ENCODE measurements at regions not wholly inside any gene's neighbourhood (a gene's known extent, or its start where the extent isn't known, plus 50 kb on each side); places are given as distances from the start of the nearest gene placed in this dataset.
"Not testable (repeated sequence)": the region's sequence is repeated elsewhere in the genome, so short reads cannot be mapped to it uniquely, and the experiment has no call there.

GRCh38 chr5:158233735-158234322 lies 374.9 kb upstream of the CLINT1 start:
- Mint-ChIP-seq H3K27me3 (no peaks in the 10 kb centered on the region), H3K4me1 (ENCODE audit: low read depth) (peaks cover 20% of the 10 kb centered on the region), H3K9me3 (no peaks in the 10 kb centered on the region), H3K36me3 (ENCODE audit: low read depth) (no peaks in the 10 kb centered on the region), H3K27ac (peak overlapping the region; percentile 11), H3K4me3 (no peak overlapping the region)
- Histone ChIP-seq H3K27me3 (ENCODE audit: control insufficient read depth in 1 of 2, insufficient read depth in 2 of 2, low read length in 2 of 2) (no peaks in the 10 kb centered on the region), H3K36me3 (ENCODE audit: insufficient read depth, low read length) (no peaks in the 10 kb centered on the region), H3K27ac (ENCODE audit: low read depth in 1 of 2, low read length in 2 of 2) (no peak overlapping the region), H3K9me3 (ENCODE audit: control insufficient read depth in 1 of 2, insufficient read depth in 1 of 2, low read length in 2 of 2) (no peaks in the 10 kb centered on the region), H3K4me3 (ENCODE audit: low read length) (no peak overlapping the region), H3K4me1 (ENCODE audit: insufficient read depth, low read length) (peaks cover 5% of the 10 kb centered on the region)
- no peak for TF ChIP-seq CTCF (IDR thresholded peaks at IDR 0.05)
- intact Hi-C loops (cut with DNase I, micrococcal nuclease): no loop called here
- DNase-seq (no peak), ATAC-seq (ENCODE audit: poor library complexity) (no peak)
- ChIA-PET CTCF (no interaction called here), POLR2A (no interaction called here)

GRCh38 chr5:158227314-158227713 lies 368.4 kb upstream of the CLINT1 start:
- CTCF ChIA-PET; H3K9me3 Mint-ChIP-seq; DNase-seq; H3K4me1 ChIP-seq (ENCODE audit: insufficient read depth, low read length); H3K36me3 ChIP-seq (ENCODE audit: insufficient read depth, low read length); H3K27me3 ChIP-seq (ENCODE audit: control insufficient read depth in 1 of 2, insufficient read depth in 2 of 2, low read length in 2 of 2); H3K4me3 ChIP-seq (ENCODE audit: low read length); H3K27ac ChIP-seq (ENCODE audit: low read depth in 1 of 2, low read length in 2 of 2); ATAC-seq (ENCODE audit: poor library complexity); H3K4me1 Mint-ChIP-seq (ENCODE audit: low read depth); H3K36me3 Mint-ChIP-seq (ENCODE audit: low read depth); H3K9me3 ChIP-seq (ENCODE audit: control insufficient read depth in 1 of 2, insufficient read depth in 1 of 2, low read length in 2 of 2); H3K27ac Mint-ChIP-seq; intact Hi-C loops (cut with DNase I, micrococcal nuclease); H3K27me3 Mint-ChIP-seq; H3K4me3 Mint-ChIP-seq; POLR2A ChIA-PET: not testable (repeated sequence)

- ATAC-seq (ENCODE audit: poor library complexity): no peak
- peaks cover 0 to 6% of the 10 kb centered on the region in 2 experiments for H3K9me3 ChIP-seq (ENCODE audit: control insufficient read depth in 1 of 2, insufficient read depth in 1 of 2, low read length in 2 of 2)
- no peaks in the 10 kb centered on the region for H3K36me3 Mint-ChIP-seq (ENCODE audit: low read depth)
- ChIA-PET CTCF (no interaction called here), POLR2A (no interaction called here)
- peaks cover 0 to 4% of the 10 kb centered on the region in 2 experiments for H3K27me3 ChIP-seq (ENCODE audit: control insufficient read depth in 1 of 2, insufficient read depth in 2 of 2, low read length in 2 of 2)
- no peak overlapping the region for H3K27ac Mint-ChIP-seq
- no peaks in the 10 kb centered on the region for H3K36me3 ChIP-seq (ENCODE audit: insufficient read depth, low read length)
- no peaks in the 10 kb centered on the region for H3K4me1 ChIP-seq (ENCODE audit: insufficient read depth, low read length)
- DNase-seq: no peak
- intact Hi-C loops (cut with DNase I, micrococcal nuclease): no loop called here
- H3K4me1 Mint-ChIP-seq (ENCODE audit: low read depth): no peaks in the 10 kb centered on the region
- H3K4me3 ChIP-seq (ENCODE audit: low read length): no peak overlapping the region
- TF ChIP-seq CTCF (IDR thresholded peaks at IDR 0.05): no peak
- no peaks in the 10 kb centered on the region for H3K27me3 Mint-ChIP-seq
- no peak overlapping the region for H3K4me3 Mint-ChIP-seq
- no peak overlapping the region for H3K27ac ChIP-seq (ENCODE audit: low read depth in 1 of 2, low read length in 2 of 2)
- H3K9me3 Mint-ChIP-seq: peaks cover 4% of the 10 kb centered on the region
Observed at GRCh38 chr5:158226496-158226895, 367.6 kb upstream of the CLINT1 start.

GRCh38 chr5:158224253-158224652 lies 365.3 kb upstream of the CLINT1 start:
- no peaks in the 10 kb centered on the region for H3K27me3 Mint-ChIP-seq

More at GRCh38 chr5:158224253-158224652, 365.3 kb upstream of the CLINT1 start:
- no peak for TF ChIP-seq CTCF (IDR thresholded peaks at IDR 0.05)
- Mint-ChIP-seq H3K36me3 (ENCODE audit: low read depth) (no peaks in the 10 kb centered on the region), H3K4me1 (ENCODE audit: low read depth) (no peaks in the 10 kb centered on the region), H3K4me3 (no peak overlapping the region), H3K27ac (no peak overlapping the region), H3K9me3 (peaks cover 4% of the 10 kb centered on the region)
- ATAC-seq (ENCODE audit: poor library complexity) (no peak), DNase-seq (peak in 3 of 14 experiments; percentile 13 to 48 (median 38))
- H3K36me3 ChIP-seq (ENCODE audit: insufficient read depth, low read length): no peaks in the 10 kb centered on the region
- no peak overlapping the region for H3K4me3 ChIP-seq (ENCODE audit: low read length)
- CTCF ChIA-PET: no interaction called here
- H3K4me1 ChIP-seq (ENCODE audit: insufficient read depth, low read length): no peaks in the 10 kb centered on the region
- peaks cover 0 to 4% of the 10 kb centered on the region in 2 experiments for H3K27me3 ChIP-seq (ENCODE audit: control insufficient read depth in 1 of 2, insufficient read depth in 2 of 2, low read length in 2 of 2)
- intact Hi-C loops (cut with DNase I, micrococcal nuclease): no loop called here
- H3K9me3 ChIP-seq (ENCODE audit: control insufficient read depth in 1 of 2, insufficient read depth in 1 of 2, low read length in 2 of 2): peaks cover 0 to 6% of the 10 kb centered on the region in 2 experiments
- POLR2A ChIA-PET: no interaction called here
- H3K27ac ChIP-seq (ENCODE audit: low read depth in 1 of 2, low read length in 2 of 2): no peak overlapping the region

Data from CD4-positive, alpha-beta T cell (primary cell).